ENCODE measurements at regions not wholly inside any gene's neighbourhood (a gene's known extent, or its start where the extent isn't known, plus 50 kb on each side); places are given as distances from the start of the nearest gene placed in this dataset.

DNA sequence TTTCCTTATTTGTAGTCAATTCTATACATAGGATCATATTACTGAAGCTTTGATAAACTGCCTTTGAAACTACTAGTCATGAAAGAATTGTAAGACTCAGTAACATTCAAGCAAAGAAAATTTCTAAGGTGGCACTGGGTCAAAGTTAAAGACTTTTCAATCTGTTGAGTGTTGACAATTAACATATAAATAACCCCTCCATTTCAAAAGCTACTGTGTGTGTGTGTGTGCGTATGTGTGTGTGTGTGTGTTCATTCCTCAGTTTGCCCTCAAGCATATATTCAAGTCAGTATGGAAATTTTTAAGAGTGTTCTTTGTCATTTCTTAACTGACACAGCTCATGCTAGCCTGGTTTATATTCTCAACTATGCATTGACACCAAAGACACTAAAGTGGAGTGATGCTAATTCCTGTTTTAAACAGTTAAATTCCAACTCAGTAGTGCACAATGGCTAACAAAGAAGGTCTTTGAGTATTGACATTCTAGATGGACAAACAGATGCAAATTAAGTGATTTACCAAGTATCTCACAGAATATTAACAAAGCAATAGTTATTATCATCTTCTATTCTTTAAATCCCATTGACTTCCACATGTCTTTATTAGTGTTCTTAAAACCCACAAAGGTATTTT is 314.8 kb upstream of the GRM3 start:
- TF ChIP-seq, protein P1, sequence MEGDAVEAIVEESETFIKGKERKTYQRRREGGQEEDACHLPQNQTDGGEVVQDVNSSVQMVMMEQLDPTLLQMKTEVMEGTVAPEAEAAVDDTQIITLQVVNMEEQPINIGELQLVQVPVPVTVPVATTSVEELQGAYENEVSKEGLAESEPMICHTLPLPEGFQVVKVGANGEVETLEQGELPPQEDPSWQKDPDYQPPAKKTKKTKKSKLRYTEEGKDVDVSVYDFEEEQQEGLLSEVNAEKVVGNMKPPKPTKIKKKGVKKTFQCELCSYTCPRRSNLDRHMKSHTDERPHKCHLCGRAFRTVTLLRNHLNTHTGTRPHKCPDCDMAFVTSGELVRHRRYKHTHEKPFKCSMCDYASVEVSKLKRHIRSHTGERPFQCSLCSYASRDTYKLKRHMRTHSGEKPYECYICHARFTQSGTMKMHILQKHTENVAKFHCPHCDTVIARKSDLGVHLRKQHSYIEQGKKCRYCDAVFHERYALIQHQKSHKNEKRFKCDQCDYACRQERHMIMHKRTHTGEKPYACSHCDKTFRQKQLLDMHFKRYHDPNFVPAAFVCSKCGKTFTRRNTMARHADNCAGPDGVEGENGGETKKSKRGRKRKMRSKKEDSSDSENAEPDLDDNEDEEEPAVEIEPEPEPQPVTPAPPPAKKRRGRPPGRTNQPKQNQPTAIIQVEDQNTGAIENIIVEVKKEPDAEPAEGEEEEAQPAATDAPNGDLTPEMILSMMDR (IDR thresholded peaks at IDR 0.05; ENCODE audit: insufficient read depth in 1 of 2, low read depth in 1 of 2, low read length in 1 of 2, severe bottlenecking in 1 of 2, unreplicated experiment in 1 of 2), result no peak
- Mint-ChIP-seq H3K27me3 (ENCODE audit: insufficient read depth, unreplicated experiment) (no peaks in the 10 kb centered on the region), H3K4me1 (ENCODE audit: low read depth, unreplicated experiment) (no peaks in the 10 kb centered on the region), H3K27ac (ENCODE audit: unreplicated experiment) (no peak overlapping the region), H3K4me3 (ENCODE audit: unreplicated experiment) (no peak overlapping the region), H3K36me3 (ENCODE audit: insufficient read depth, unreplicated experiment) (no peaks in the 10 kb centered on the region), H3K9me3 (ENCODE audit: unreplicated experiment) (no peaks in the 10 kb centered on the region)
- ChIA-PET CTCF (no interaction called here), POLR2A (no interaction called here)
- intact Hi-C loops (cut with micrococcal nuclease; ENCODE audit: unreplicated experiment), result no loop called here
- no peaks in the 10 kb centered on the region for H3K4me1 ChIP-seq
- H3K27me3 ChIP-seq (replicated peaks; ENCODE audit: control insufficient read depth, insufficient read depth, low read length), result no peaks in the 10 kb centered on the region
- H3K36me3 ChIP-seq (ENCODE audit: control insufficient read depth, insufficient read depth, low read length), result no peaks in the 10 kb centered on the region
- H3K4me3 ChIP-seq (ENCODE audit: low read depth, low read length), result no peak overlapping the region
- no peak for DNase-seq
- no peaks in the 10 kb centered on the region for H3K9me3 ChIP-seq
- BruUV-seq (replicated peaks), result no TSS peak

DNA sequence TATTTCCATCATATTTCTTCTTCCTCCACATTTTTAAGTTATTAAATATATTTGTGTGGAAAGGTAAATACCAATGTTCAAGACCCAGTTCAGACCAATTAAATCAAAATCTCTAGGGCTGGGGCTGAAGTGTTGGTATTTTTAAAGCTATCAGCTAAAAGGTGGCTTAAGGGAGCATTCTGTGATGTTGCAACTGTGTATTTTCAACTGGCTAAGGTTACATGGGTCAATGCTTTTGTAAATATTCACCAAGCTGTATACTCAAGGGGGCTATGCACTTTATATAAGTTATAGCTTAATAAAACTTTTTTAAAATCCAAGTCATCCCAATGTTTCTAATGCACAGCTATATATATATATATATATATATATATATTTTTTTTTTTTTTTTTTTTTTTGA is 316.9 kb upstream of the GRM3 start:
- Mint-ChIP-seq H3K27ac (ENCODE audit: unreplicated experiment) (no peak overlapping the region), H3K4me3 (ENCODE audit: unreplicated experiment) (no peak overlapping the region), H3K4me1 (ENCODE audit: low read depth, unreplicated experiment) (no peaks in the 10 kb centered on the region), H3K27me3 (ENCODE audit: insufficient read depth, unreplicated experiment) (no peaks in the 10 kb centered on the region), H3K36me3 (ENCODE audit: insufficient read depth, unreplicated experiment) (no peaks in the 10 kb centered on the region), H3K9me3 (ENCODE audit: unreplicated experiment) (no peaks in the 10 kb centered on the region)
- Histone ChIP-seq H3K9me3 (no peaks in the 10 kb centered on the region), H3K4me3 (ENCODE audit: low read depth, low read length) (no peak overlapping the region), H3K4me1 (no peaks in the 10 kb centered on the region), H3K27me3 (replicated peaks; ENCODE audit: control insufficient read depth, insufficient read depth, low read length) (no peaks in the 10 kb centered on the region), H3K36me3 (ENCODE audit: control insufficient read depth, insufficient read depth, low read length) (no peaks in the 10 kb centered on the region)
- ChIA-PET POLR2A (no interaction called here), CTCF (no interaction called here)
- intact Hi-C loops (cut with micrococcal nuclease; ENCODE audit: unreplicated experiment), result no loop called here
- BruUV-seq (replicated peaks), result no TSS peak
- DNase-seq, result no peak
- TF ChIP-seq, protein P1 (IDR thresholded peaks at IDR 0.05; ENCODE audit: insufficient read depth in 1 of 2, low read depth in 1 of 2, low read length in 1 of 2, severe bottlenecking in 1 of 2, unreplicated experiment in 1 of 2), result no peak

DNA sequence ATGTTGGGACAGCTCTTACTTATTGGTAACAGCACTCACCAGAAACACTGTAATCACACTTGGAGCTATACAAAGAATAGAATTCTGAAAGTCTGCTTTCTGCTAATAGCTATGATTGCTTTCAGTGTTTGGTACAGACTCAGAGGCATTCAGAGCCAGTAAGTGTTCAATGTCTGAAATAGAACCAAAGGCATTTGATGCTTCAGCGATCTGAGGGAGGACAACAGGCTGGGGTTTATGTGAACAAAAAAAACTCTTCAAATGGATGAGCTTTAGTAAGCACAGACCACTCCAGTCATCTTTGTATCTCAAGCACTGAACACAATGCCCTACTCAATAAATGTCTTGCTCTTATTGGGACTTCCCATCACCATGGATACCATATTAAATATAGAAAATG is 322.8 kb upstream of the GRM3 start:
- intact Hi-C loops (cut with micrococcal nuclease; ENCODE audit: unreplicated experiment), result no loop called here
- no peaks in the 10 kb centered on the region for H3K27me3 Mint-ChIP-seq (ENCODE audit: insufficient read depth, unreplicated experiment)
- H3K27me3 ChIP-seq (replicated peaks; ENCODE audit: control insufficient read depth, insufficient read depth, low read length), result no peaks in the 10 kb centered on the region
- no peak overlapping the region for H3K4me3 ChIP-seq (ENCODE audit: low read depth, low read length)
- H3K36me3 ChIP-seq (ENCODE audit: control insufficient read depth, insufficient read depth, low read length), result no peaks in the 10 kb centered on the region
- H3K4me1 Mint-ChIP-seq (ENCODE audit: low read depth, unreplicated experiment), result no peaks in the 10 kb centered on the region
- no peaks in the 10 kb centered on the region for H3K4me1 ChIP-seq
- ChIA-PET CTCF (no interaction called here), POLR2A (no interaction called here)
- no TSS peak for BruUV-seq (replicated peaks)
- H3K9me3 Mint-ChIP-seq (ENCODE audit: unreplicated experiment), result no peaks in the 10 kb centered on the region
- H3K27ac Mint-ChIP-seq (ENCODE audit: unreplicated experiment), result no peak overlapping the region
- no peaks in the 10 kb centered on the region for H3K36me3 Mint-ChIP-seq (ENCODE audit: insufficient read depth, unreplicated experiment)
- H3K9me3 ChIP-seq, result no peaks in the 10 kb centered on the region
- TF ChIP-seq, protein P1 (IDR thresholded peaks at IDR 0.05; ENCODE audit: insufficient read depth in 1 of 2, low read depth in 1 of 2, low read length in 1 of 2, severe bottlenecking in 1 of 2, unreplicated experiment in 1 of 2), result no peak
- no peak overlapping the region for H3K4me3 Mint-ChIP-seq (ENCODE audit: unreplicated experiment)
- DNase-seq, result no peak

Measured in Caco-2 (cell line).